Endothelial cell of hepatic sinusoid (primary cell): ENCODE measurements at regions not wholly inside any gene's neighbourhood (a gene's known extent, or its start where the extent isn't known, plus 50 kb on each side); places are given as distances from the start of the nearest gene placed in this dataset.

ENCODE experiments used
- in situ Hi-C: cut with HindIII; loops from 2 replicates; pipeline ENCODE4 v1.10.0; 2017; ENCODE audit warnings: low sequenced_read_pairs

DNA sequence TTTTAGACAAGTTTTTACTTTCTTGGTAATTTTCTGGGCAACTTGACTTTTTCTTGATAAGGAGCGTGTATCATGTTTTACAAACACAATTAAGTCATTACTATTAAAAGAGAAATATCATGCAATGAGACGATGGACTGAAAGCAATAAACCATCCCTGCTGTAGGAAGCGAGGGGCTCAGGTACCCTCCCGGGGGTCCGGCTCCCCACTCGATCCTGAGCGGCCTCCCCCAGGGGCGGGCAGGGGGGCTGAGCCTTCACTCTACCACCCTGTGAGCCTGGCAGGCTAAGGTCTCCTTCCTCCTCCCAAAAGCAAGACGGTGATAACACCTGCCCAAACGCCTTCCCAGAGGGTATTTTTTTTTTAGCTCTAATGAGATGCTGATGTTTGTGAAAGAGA is 51.8 kb upstream of the ADGRA1 start:
- in situ Hi-C loops, result no loop called here

- in situ Hi-C loops, result loop anchor here (5.0 kb wide), 2 partner anchors 42 to 82 kb away; no protein-coding TSS in a partner anchor
Observed at GRCh38 chr10:133034762-133035161, 53.0 kb upstream of the ADGRA1 start.

DNA sequence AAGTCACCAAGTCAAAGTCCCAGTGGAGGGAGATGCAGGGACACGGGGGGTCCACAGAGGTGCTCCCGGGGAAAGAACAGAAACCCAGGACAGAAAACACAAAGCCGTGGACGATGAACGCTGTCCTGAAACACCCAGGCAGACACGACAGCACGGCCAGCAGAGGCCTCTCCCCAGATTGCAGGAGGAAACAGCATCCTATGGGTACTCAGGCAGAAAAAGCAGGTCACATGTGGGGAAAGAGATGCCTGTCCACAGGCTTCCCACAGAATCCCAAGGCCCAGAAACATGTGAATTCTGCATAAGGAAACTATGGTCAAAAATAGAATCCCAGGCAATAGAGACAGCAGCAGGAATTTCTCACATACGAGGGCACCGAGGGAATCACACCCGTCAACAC is 53.6 kb upstream of the ADGRA1 start:
- in situ Hi-C loops, result loop anchor here (5.0 kb wide), 2 partner anchors 42 to 82 kb away; no protein-coding TSS in a partner anchor

- in situ Hi-C loops, result loop anchor here (5.0 kb wide), 2 partner anchors 41 to 81 kb away; no protein-coding TSS in a partner anchor
Observed at GRCh38 chr10:133033742-133034048, 54.0 kb upstream of the ADGRA1 start.

DNA sequence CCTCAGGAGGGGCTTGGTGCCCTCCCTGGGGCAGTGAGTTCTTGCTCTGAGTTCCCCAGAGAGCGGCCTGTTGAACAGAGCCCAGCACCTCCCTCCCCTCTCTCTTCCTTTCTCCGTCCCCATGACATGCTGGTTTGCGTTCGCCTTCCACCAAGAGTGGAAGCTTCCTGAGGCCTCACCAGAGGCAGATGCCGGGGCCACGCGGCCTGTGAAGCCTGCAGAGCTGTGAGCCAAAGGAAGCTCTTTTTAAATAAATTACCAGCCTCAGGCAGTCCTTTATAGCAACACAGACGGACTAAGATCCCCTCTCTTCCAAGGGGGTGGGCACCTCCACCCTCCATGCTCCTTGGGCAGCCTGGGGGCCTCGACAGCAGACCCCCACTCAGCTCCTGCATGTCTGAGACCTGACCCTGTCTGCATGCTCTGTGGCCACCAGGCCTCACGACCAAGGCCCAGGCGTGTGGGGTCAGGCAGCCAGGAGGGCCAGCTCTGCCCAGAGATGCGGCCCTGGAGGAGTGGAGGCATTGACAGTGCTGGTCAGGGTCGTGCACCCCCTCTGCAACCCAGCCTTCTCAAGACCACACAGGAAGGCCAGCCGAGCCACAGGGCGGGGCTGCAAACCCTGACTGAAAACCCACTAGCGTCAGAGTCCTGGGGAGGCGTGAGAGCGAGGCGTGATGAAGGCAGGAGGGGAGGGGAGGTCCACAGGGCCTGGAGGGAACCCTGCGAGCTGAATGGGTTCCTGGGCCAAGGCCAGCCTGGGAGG is 54.6 kb upstream of the ADGRA1 start:
- in situ Hi-C loops, result loop anchor here (5.0 kb wide), 2 partner anchors 41 to 81 kb away; no protein-coding TSS in a partner anchor

- in situ Hi-C loops, result loop anchor here (5.0 kb wide), 2 partner anchors 40 to 80 kb away; no protein-coding TSS in a partner anchor
Observed at GRCh38 chr10:133032231-133032630, 55.5 kb upstream of the ADGRA1 start.

DNA sequence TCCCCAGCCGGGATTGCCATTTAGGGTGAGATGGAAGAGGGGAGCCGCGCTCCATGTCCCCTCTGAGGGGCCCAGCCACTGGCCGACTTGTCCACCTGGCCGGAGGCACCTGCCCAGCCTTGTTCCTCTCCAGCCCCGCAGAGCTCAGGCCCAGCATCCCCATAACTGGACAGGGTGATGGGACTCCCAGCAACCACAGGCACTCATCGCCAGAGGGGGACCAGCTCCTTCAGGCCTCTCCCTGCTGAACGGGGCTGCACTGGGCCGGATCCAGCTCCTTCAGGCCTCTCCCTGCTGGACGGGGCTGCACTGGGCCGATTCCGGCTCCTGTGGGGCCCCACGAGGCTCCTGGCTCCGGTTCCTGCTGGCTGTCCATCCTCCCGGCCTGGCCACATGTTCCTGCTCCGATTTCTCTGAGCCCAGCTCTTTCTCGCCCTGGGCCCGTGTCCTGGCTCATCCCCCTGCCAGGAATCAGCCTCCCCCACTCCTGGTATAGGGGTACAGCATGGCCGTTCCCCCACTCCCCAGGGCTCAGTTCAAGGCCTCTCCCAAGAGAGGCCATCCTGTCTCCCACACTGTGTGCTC is 56.1 kb upstream of the ADGRA1 start:
- in situ Hi-C loops, result loop anchor here (5.0 kb wide), 2 partner anchors 39 to 79 kb away; no protein-coding TSS in a partner anchor

DNA sequence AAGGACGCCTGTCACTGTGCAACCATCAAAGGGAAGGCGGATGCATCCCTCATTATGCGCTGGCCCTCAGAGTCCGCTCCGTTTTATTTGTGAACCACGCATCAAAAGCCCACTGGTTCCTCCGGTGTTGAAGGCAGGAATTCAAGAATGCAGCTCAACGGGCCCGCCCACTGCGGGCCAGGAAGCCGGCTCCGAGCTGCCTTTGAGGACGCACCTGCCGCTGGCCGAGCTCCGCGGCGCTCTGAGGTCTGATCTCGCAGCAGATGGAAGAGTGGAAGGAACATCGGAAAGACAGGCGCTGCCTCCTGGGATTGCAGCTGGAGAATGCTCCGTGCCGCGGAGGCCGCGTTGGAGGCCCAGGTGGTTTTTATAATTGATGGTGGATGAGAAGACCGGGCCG is 56.9 kb upstream of the ADGRA1 start:
- in situ Hi-C loops, result loop anchor here (5.0 kb wide), 2 partner anchors 38 to 78 kb away; no protein-coding TSS in a partner anchor

GRCh38 chr10:133030126-133030525 is 57.6 kb upstream of the ADGRA1 start:
- in situ Hi-C loops, result loop anchor here (5.0 kb wide), 2 partner anchors 38 to 78 kb away; no protein-coding TSS in a partner anchor

DNA sequence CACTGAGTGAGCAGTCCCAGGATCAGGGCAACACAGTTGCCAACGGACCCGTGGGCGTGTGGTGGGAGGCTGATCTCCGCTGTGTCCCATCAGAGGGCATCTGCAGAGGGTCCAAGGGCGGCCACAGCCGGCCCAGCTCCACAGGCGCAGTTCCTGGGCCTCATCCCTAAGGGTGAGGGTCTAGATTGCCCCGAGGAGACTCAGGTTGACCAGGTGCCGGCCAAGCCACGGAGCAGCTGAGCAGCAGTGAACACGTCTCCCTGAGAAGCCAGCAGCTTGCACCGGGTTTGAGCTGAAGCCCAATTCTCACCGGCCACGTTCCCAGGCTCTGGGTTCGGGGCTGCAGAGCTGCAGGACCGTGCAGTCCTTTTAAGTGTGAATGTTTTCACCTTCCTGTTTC is 58.8 kb upstream of the ADGRA1 start:
- in situ Hi-C loops, result no loop called here

DNA sequence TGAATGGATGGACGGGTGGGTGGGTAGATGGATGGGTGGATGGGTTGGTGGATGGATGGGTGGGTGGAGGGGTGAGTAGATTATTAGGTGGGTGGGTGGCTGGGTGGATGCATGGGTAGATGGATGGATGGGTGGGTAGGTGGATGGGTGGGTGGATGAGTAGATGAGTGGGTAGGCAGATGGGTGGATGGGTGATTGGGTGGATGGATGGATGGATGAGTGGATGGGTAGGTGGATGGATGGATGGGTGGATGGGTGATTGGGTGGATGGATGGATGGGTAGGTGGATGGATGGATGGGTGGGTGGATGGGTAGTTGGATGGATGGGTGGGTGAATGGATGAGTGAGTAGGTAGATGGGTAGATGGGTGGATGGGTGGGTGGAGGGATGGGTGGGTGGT is 59.6 kb upstream of the ADGRA1 start:
- in situ Hi-C loops, result no loop called here

- in situ Hi-C loops, result no loop called here
Observed at GRCh38 chr10:133027482-133027881, 60.2 kb upstream of the ADGRA1 start.

- in situ Hi-C loops, result no loop called here
Observed at GRCh38 chr10:133026726-133027395, 60.9 kb upstream of the ADGRA1 start.

DNA sequence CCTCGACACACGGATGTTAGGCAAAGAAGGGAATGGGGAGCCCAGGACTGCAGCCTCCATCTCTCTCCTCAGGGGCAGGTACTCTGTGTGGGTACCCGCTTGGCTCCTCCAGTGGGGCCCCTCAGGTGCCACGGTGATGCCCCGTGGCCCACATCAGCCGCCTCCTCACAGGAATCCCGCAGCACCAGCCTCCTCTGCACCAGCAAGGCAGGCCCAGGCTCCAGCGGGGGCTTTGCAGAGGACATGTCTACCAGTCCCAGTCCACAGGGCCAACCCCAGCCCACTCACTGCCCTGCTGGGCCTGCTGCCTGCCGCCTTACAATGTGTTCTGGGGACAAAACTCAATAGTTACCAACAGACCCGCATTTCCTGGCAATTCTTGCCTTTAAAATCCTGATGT is 61.6 kb upstream of the ADGRA1 start:
- in situ Hi-C loops, result no loop called here

DNA sequence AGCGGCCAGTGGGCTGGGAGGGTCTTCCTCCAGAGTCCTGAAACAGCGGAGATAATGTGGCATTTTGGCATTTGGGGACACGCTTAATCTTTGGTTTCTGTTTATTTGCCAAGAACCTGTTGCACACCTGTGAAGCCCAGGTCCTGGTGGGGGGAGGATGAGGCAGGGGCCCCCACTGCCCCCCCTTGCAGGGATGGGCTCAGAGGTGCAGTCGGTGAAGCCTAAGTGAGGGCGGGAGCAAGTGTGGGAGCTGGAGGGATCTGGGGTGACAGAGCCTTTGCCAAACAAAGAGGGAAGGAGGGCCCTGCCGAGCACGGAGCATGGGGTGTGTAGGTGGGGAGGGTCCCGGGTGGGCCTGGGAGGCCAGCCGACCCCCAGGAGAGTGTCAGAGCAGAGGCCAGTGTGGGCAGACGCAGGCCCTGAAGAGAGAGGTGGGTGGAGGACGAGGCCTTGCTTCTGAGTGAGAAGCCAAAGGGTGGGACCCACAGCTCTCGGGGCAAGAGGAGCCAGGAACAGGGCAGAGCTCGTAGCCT is 62.1 kb upstream of the ADGRA1 start:
- in situ Hi-C loops, result no loop called here

DNA sequence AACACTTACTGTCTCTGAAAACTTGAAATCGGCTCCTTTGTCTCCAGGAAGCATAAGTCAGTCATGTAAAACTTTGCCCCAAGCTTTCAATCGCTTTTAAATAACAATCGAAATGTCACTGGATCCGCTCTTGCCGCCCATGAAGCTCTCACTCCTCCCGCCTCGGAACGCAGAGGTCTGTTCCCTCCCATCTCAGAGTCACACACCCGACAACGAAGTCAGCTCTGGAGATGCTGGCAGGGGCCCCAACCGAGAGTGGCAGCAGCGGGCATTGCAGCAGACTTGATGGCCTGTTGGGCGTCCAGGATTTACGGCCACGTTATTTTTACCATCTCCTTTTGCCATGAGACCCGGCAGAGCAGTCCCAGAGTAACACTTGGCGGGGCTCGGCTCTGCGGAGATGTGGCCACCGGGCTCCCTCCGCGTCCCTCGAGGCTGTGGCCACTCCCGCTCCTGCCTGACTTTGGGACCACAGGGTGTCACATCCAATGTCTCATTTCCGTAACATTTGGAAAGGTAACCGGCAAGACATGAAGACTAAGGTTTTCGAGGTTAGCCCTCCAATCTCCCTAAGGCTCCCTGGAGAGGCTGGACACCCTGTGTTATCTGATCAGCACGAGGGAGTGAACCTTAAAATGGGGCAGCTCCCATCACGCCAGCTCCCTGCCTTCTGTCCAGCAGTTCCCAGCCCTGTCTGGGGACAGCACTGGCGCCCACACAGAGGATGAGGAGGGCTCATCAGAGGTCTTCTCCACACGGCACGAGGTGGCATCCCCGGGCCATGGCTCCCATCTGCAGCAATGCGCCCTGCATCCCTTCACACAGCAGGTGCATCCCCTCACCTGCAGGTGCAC is 62.8 kb upstream of the ADGRA1 start:
- in situ Hi-C loops, result no loop called here

DNA sequence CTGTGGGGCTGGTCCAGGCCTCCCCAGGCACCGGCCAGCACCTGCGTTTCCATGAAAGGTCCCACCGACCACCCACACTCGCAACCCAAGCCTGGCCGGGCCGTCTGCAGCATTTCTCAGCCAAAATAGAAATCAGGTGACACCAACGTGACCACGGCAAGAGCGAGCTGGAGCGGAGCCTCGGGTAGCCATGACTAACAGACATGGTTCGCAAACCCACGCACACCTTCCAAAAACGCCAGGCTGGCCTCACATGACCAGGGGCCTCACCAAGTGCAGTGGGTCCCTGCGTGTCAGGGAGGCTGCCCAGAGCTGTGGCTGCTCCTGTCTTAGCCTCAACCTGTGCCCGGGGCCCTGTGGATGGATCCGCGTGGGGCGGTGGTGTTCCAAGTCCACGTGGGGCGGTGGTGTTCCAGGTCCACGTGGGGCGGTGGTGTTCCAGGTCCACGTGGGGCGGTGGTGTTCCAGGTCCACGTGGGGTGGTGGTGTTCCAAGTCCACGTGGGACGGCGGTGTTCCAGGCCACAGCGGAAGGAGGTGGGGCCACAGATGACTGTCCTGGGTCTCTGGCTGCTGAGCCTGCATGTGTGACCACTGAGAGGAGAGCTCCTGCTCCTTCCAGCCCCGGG is 64.4 kb upstream of the ADGRA1 start:
- in situ Hi-C loops, result no loop called here

- in situ Hi-C loops, result no loop called here
Observed at GRCh38 chr10:133022776-133023100, 65.0 kb upstream of the ADGRA1 start.

DNA sequence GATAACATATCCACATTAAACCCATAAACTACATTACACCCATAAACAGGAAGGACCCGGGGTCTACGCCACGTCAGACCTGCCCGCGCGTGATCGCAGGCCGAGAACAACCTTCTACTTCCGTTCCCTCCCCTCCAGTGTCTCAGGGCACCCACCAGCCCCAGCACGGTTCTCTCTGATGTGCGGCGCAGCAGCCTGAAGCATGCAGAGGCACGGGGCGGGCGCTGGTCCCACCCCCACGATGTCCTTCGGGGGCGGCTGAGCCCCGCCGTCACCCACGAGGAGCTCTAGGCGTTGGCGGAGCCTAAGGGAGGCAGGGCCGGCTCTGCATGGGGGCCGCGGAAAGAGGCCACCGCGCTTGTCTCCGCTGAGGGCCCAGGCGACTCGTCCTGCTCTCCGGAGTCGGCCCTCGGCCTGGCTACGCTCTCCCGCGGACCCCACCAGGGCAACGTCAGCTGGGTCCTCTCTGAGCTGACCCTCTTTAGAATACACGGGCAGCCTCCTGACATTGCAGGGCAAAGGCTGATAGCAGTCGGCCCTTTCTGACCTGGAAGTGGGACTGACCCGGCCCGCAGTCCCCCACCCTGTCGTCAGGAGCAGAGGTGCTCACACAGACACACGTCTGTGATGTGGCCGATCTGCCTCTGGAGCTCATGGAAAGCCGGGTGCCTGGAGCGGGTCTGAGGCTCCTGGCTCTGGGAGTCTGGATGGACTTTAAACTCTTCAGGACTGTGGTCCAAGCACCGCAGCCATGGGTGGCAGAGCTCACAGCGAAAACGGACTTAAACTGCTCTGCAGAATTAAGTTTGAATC is 65.6 kb upstream of the ADGRA1 start:
- in situ Hi-C loops, result no loop called here
